Stimulated activated CD8-positive, alpha-beta memory T cell treated with anti-CD3 and anti-CD28 coated beads, Interleukin-7, amount 100 ng/mL, for 48 hours (primary cell): ENCODE measurements at regions not wholly inside any gene's neighbourhood (a gene's known extent, or its start where the extent isn't known, plus 50 kb on each side); places are given as distances from the start of the nearest gene placed in this dataset.
"Not testable (repeated sequence)": the region's sequence is repeated elsewhere in the genome, so short reads cannot be mapped to it uniquely, and the experiment has no call there.

Experiments used
- DNase-seq, 2 donors: peaks; one replicate each; pipeline ENCODE4 v3.0.0-alpha.2; 2020; ENCODE audit warnings: low read depth in 1 of 2; ENCODE audit errors: extremely low read depth in 1 of 2

DNA sequence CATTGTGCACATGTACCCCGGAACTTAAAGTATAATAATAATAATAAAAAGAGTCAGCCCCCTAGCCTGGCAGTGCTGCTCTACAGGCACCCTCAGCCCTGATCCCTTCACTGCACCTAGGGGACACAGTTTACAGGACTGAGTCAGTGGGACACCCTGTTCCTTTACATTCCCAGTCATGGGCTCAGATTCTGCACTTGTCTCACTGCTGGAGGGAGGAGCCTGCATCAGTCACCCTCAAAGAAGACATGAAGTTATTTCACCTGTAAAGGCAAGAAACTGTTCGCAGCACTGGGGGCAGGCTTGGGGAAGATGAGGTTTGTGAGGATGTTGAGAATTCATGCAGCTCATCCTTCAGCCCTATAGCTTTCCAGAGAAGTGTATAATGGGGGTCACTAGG is 50.7 kb upstream of the VPREB1 start:
- no peak for DNase-seq

DNA sequence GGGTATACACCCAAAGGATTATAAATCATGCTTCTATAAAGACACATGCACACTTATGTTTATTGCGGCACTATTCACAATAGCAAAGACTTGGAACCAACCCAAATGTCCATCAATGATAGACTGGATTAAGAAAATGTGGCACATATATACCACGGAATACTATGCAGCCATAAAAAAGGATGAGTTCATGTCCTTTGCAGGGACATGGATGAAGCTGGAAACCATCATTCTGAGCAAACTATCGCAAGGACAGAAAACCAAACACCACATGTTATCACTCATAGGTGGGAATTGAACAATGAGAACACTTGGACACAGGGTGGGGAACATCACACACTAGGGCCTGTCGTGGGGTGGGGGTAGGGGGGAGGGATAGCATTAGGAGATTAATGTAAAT is 51.1 kb upstream of the VPREB1 start:
- DNase-seq: not testable (repeated sequence)

DNA sequence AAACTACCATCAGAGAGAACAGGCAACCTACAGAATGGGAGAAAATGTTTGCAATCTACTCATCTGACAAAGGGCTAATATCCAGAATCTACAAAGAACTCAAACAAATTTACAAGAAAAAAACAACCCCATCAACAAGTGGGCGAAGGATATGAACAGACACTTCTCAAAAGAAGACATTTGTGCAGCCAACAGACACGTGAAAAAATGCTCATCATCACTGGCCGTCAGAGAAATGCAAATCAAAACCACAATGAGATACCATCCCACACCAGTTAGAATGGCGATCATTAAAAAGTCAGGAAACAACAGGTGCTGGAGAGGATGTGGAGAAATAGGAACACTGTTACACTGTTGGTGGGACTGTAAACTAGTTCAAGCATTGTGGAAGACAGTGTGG is 51.6 kb upstream of the VPREB1 start:
- DNase-seq: not testable (repeated sequence)

GRCh38 chr22:22189796-22190195 is 54.8 kb upstream of the VPREB1 start:
- DNase-seq: not testable (repeated sequence)

- DNase-seq: not testable (repeated sequence)
Measured at GRCh38 chr22:22187863-22188262, 56.7 kb upstream of the VPREB1 start.

DNA sequence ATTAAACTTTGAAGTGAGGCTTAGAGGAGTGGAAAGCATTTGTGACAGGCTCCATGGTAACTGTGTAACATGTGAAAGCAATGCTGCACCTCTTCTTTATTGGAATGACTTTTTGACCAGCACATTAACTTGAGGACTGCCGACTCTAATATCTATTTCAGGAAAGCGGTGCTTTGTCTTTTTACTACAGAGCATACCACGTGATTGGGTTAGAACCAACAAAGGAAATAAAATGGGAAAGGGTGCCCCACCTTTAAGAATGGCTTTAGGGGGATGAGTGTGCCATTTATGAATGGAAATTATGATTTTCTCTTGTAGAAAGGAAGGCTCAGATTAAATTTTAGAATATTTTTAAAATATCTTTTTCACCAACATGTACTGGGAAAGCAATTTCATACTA is 57.3 kb upstream of the VPREB1 start:
- no peak for DNase-seq

- no peak for DNase-seq
Measured at GRCh38 chr22:22185844-22186499, 58.6 kb upstream of the VPREB1 start.

DNA sequence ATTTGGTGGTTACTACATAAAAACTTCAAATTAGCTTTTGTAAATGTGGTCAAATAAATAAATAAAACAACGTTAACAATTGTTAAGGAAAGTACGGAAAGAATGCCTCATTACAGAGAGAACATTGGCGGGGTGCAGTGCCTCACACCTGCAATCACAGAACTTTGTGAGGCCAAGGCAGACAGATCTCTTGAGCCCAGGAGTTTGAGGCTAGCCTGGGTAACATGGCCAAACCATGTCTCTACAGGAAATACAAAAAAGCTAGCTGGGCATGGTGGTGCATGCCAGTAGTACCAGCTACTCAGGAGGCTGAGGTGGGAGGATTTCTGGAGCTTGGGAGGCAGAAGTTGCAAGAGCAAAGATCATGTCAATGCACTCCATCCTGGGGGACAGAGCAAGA is 59.4 kb upstream of the VPREB1 start:
- DNase-seq: no peak

DNA sequence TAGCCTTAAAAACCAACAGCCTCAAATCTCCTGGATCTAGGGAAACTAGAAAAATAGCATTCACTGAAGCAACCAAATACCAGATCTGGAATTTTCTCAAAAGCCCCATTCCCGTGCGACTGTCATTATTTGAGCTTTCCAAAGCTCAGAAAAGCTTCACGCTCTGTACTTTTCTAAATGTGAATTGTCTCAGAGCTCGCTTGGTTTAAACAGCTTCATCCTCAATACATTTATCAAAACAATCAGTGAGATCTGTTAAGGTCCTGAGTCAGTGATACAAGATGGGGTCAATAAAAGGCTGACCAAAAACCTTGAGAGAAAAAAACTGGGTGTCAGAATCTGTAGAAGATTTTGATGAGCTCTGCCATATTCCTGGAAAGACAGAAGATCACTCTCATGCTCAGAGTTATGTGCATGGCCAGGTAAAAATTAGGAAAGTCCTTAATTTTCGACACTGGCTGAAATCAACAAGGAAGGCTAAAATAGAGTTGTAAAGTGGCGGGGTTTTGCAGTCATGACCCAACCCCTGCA is 60.2 kb upstream of the VPREB1 start:
- no peak for DNase-seq

DNA sequence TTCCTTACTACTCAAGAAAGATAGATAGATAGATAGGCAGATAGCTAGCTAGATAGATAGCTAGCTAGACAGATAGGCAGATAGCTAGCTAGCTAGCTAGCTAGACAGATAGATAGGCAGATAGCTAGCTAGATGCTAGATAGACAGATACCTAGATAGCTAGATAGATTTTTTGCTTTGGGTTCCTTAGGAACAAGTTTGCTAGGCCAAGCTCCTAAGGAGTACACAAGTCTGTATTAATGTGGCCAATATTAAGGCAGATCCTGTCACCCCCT is 61.7 kb upstream of the VPREB1 start:
- no peak for DNase-seq

- DNase-seq: no peak
Measured at GRCh38 chr22:22182218-22182989, 62.2 kb upstream of the VPREB1 start.

DNA sequence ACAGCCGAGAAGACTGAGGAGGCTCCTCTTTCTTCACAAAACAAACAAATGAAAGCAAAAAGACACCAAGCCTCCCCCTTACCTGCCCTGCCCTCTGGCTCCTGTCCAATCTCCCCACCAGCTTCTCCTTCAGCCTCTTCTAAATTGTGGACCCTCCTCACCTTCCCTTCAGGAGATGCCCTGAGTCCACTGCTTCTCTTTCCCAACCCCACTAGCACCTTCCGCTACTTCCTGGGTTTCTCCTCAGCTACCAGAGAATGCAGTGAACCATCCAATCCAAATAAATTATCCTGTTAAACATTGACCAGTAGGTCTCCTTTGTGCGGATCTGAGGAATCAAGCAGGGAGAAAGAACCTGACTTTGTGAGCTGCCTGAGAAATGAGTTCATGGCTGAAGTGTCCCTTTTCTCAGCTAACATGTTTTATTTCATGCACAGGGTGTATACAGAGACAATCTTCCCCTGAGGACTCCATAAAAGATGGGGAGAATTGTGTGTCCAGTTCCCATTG is 63.2 kb upstream of the VPREB1 start:
- no peak for DNase-seq

DNA sequence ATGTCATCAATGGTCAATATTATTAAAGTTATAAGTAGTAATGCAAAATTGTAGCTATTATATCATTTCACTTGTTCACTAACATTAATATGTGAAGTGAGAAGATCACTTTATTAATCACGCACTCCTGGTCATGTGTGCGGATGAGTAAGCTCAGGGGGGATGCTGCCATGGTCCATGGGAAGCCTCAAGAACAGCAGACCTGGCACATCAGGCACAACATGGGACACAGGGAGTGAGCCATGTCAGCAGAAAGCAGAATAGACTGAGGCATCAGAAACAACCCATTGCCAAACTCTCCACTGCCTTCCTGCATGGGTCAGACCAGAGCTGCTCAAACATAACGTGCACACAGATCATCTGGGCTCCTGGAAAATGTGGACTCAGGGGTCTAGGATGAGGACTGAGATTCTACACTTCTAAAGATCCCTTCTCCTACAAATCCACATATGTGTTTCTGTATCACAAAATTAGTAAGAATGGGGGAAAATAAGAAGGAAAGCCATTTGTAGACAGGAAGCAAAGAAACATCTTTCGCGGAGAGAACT is 63.8 kb upstream of the VPREB1 start:
- no peak for DNase-seq

DNA sequence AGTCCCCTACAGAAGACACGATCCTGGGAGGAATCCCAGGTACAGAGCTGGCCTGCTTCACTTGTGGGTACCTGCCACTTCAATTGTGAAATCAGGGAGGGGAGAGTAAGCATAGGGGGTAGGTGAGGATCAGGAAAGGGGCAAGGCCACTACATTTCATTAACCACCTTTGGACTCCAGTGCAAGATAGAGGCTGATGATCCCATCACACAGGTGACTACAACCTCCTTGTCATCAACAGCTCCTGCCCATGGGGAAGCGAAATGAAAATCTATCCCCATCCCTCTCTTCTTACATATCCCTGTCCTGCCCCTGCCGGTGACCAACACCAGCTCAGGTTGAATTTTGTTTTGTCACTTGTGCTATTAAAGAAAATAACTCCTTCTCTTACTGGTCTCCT is 64.7 kb upstream of the VPREB1 start:
- DNase-seq: no peak

GRCh38 chr22:22178992-22179391 is 65.6 kb upstream of the VPREB1 start:
- no peak for DNase-seq

- no peak for DNase-seq
Measured at GRCh38 chr22:22178355-22178965, 66.1 kb upstream of the VPREB1 start.

- DNase-seq: no peak
Measured at GRCh38 chr22:22176929-22177616, 67.5 kb upstream of the VPREB1 start.

DNA sequence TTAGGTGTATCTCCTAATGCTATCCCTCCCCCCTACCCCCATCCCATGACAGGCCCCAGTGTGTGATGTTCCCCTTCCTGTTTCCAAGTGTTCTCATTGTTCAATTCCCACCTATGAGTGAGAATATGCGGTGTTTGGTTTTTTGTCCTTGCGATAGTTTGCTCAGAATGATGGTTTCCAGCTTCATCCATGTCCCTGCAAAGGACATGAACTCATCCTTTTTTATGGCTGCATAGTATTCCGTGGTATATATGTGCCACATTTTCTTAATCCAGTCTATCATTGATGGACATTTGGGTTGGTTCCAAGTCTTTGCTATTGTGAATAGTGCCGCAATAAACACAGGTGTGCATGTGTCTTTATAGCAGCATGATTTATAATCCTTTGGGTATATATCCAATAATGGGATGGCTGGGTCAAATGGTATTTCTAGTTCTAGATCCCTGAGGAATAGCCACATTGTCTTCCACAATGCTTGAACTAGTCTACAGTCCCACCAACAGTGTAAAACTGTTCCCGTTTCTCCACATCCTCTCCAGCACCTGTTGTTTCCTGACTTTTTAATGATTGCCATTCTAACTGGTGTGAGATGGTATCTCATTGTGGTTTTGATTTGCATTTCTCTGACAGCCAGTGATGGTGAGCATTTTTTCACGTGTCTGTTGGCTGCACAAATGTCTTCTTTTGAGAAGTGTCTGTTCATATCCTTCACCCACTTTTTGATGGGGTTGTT is 71.5 kb upstream of the VPREB1 start:
- DNase-seq: not testable (repeated sequence)

- no peak for DNase-seq
Measured at GRCh38 chr22:22171357-22172218, 73.0 kb upstream of the VPREB1 start.
